ENCODE measurements at regions not wholly inside any gene's neighbourhood (a gene's known extent, or its start where the extent isn't known, plus 50 kb on each side); places are given as distances from the start of the nearest gene placed in this dataset.

- FAIRE-seq (no peak), DNase-seq (ENCODE audit: low spot score) (no peak), ATAC-seq (no peak)
- Histone ChIP-seq H3K4me2 (ENCODE audit: low read depth, low read length) (no peak overlapping the region), H3K36me3 (replicated peaks in 1 of 2; ENCODE audit: control insufficient read depth in 1 of 2, insufficient read depth in 2 of 2, low read length in 2 of 2) (no peaks in the 10 kb centered on the region), H3K79me2 (ENCODE audit: insufficient read depth, low read length) (no peaks in the 10 kb centered on the region), H3K9me3 (ENCODE audit: low read length) (no peaks in the 10 kb centered on the region), H3K27ac (ENCODE audit: extremely low read length, insufficient read depth, low read length) (no peak overlapping the region), H3K27me3 (ENCODE audit: control insufficient read depth in 1 of 2, insufficient read depth in 2 of 2, low read length in 2 of 2) (peaks cover 3 to 55% of the 10 kb centered on the region in 2 experiments; a peak in 4 of 5 replicates), H4K20me1 (ENCODE audit: insufficient read depth, low read length) (no peaks in the 10 kb centered on the region), H3K4me3 (replicated peaks in 1 of 3; ENCODE audit: insufficient read depth in 1 of 3, low read depth in 2 of 3, low read length in 3 of 3) (no peak overlapping the region), H2AFZ (ENCODE audit: low read length) (no peak overlapping the region), H3K4me1 (ENCODE audit: insufficient read depth, low read length) (no peaks in the 10 kb centered on the region), H3K9ac (ENCODE audit: insufficient read depth, low read depth, low read length) (no peak overlapping the region)
- ChIA-PET CTCF (ENCODE audit: low intra/inter-chr PET ratio, low total read pairs) (no interaction called here), POLR2A (no interaction called here)
- in situ Hi-C loops (cut with HindIII; ENCODE audit: extremely low pct_ligation_motif_present, low pct_unique_long_range_greater_than_20kb): no loop called here
- BruUV-seq (replicated peaks): no TSS peak
- intact Hi-C loops (cut with micrococcal nuclease; ENCODE audit: unreplicated experiment): no loop called here
- 45% methylated on average over 31 of the region's 31 CpGs for WGBS (ENCODE audit: low lambda C conversion rate)
- no peak for TF ChIP-seq MEF2D (CRISPR knock-in tag; IDR thresholded peaks at IDR 0.05)
- no peak for TF ChIP-seq NR2F1 (CRISPR knock-in tag; IDR thresholded peaks at IDR 0.05)
- TF ChIP-seq ZNF724P (CRISPR knock-in tag; IDR thresholded peaks at IDR 0.05; ENCODE audit: borderline replicate concordance): no peak
- TF ChIP-seq GZF1 (CRISPR knock-in tag; IDR thresholded peaks at IDR 0.05): no peak
- TF ChIP-seq MEIS1 (CRISPR knock-in tag; IDR thresholded peaks at IDR 0.05; ENCODE audit: borderline replicate concordance): no peak
- TF ChIP-seq ZNF660 (CRISPR knock-in tag; IDR thresholded peaks at IDR 0.05; ENCODE audit: borderline replicate concordance, low read depth): no peak
- no peak for TF ChIP-seq ZNF614 (CRISPR knock-in tag; IDR thresholded peaks at IDR 0.05; ENCODE audit: borderline replicate concordance)
- no peak for TF ChIP-seq HIC2 (CRISPR knock-in tag; IDR thresholded peaks at IDR 0.05; ENCODE audit: low read depth)
- no peak for TF ChIP-seq REXO4 (CRISPR knock-in tag; IDR thresholded peaks at IDR 0.05; ENCODE audit: borderline replicate concordance)
- no peak for TF ChIP-seq ZNF883 (CRISPR knock-in tag; IDR thresholded peaks at IDR 0.05; ENCODE audit: not compliant biosample characterization)
- no peak for TF ChIP-seq RAD21 (CRISPR knock-in tag; IDR thresholded peaks at IDR 0.05)
- no peak for TF ChIP-seq ZFP91 (CRISPR knock-in tag; IDR thresholded peaks at IDR 0.05; ENCODE audit: borderline replicate concordance)
- no peak for TF ChIP-seq TCF7 (IDR thresholded peaks at IDR 0.05; ENCODE audit: low read depth)
- TF ChIP-seq AFF4 (CRISPR knock-in tag; IDR thresholded peaks at IDR 0.05): no peak
These were observed 51.6 kb upstream of the MGMT start for GRCh38 chr10:129415215-129416140.

Measured in HepG2 (cell line).